Activated CD4-positive, alpha-beta T cell treated with anti-CD3 and anti-CD28 coated beads, Interleukin-2, Interleukin-6, amounts not matched to agents 100 ng/mL and 50 ng/mL, durations not matched to agents 16 hours and 8 hours (primary cell): ENCODE measurements at regions not wholly inside any gene's neighbourhood (a gene's known extent, or its start where the extent isn't known, plus 50 kb on each side); places are given as distances from the start of the nearest gene placed in this dataset.

ENCODE experiments used
- DNase-seq: peaks from one replicate; pipeline ENCODE4 v3.0.0-alpha.2; 2020

GRCh38 chr3:154538566-154539360, 108.8 kb upstream of the GPR149 start:
- DNase-seq = no peak

DNA sequence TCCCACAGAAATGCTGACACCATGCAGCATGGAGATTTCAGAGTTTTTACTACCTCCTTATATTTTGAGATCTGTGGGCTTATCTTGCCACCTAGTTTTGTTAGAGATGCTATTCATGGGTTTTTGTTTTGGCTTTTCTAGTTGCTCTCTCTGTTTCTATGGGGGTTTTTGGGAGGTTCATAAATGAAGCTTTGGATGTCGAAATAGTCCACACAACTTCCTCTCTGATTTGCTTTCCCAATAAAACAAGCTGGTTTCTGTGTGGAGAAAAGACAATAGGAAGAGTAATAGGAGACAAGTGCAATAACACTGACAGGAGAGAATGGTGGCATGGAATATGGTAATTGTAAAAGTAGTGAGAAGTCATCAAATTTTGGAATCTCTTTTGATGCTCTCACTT, 106.8 kb upstream of the GPR149 start:
- no peak for DNase-seq

DNA sequence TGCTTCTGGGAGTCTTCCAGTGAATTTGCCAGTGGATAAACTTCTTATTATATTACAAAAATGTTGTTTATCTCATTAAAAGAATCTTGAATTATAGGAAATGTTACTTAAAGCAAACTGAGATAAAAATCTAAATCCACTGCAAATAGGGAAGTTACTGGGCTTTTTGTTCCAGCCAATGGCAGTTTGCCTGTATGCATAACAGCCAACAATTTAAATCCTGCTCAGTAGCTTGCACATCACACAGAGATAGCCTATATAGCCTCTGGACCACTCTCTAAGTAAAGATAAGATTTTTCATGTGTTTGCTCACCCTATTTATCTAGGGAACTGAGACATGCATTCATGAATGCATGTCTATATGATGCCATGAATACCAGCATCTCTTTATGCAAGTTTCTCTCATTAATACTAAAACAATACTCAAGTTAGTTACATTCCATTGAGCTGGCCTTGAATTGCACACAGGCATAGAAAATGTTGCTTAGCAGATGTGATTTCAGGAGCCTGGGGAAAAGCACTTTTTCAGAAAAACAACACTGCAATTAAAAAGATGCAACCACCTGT, 92.1 kb upstream of the GPR149 start:
- no peak for DNase-seq

DNA sequence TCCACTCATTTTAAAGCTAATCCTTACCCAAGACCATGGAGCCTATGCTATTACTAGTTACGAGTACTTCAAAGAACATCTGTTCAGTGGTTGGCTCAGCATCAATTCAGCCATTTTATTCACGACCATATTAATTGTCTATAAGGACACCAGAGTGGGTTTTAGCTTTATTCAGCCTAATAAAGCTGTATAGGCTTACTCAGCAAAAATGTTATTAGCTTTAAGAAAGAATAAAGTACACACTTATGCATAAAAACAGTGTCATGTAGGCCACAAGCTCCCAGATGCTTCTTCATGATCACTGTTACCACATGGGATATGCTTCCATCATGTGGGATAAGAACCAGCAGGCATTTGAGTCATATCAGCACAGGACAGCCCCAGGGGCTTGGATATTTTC, 87.4 kb upstream of the GPR149 start:
- DNase-seq = no peak

GRCh38 chr3:154515921-154516320, 85.9 kb upstream of the GPR149 start:
- DNase-seq = no peak

- DNase-seq = no peak
Measured at GRCh38 chr3:154510780-154511179, 80.8 kb upstream of the GPR149 start.

GRCh38 chr3:154507727-154508126, 77.7 kb upstream of the GPR149 start:
- no peak for DNase-seq

- DNase-seq = no peak
Measured at GRCh38 chr3:154496978-154497377, 67.0 kb upstream of the GPR149 start.

- no peak for DNase-seq
Measured at GRCh38 chr3:154496540-154496939, 66.5 kb upstream of the GPR149 start.

DNA sequence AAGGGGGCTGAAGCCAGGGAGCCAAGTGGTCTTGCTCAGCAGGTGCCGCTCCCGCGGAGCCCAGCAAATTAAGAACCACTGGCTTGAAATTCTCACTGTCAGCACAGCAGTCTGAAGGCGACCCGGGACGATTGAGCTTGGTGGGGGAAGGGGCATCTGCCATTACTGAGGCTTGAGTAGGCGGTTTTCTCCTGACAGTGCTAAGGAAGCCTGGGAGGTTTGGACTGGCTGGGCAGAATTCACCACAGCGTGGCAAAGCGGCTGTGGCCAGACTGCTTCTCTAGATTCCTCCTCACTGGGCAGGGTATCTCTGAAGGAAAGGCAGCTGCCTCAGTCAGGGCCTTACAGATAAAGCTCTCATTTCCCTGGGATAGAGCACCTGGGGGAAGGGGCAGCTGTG, 57.0 kb upstream of the GPR149 start:
- no peak for DNase-seq

GRCh38 chr3:154482507-154482906, 52.5 kb upstream of the GPR149 start:
- DNase-seq = no peak

GRCh38 chr3:154480033-154480432, 50.0 kb upstream of the GPR149 start:
- DNase-seq = no peak
